ENCODE measurements at regions not wholly inside any gene's neighbourhood (a gene's known extent, or its start where the extent isn't known, plus 50 kb on each side); places are given as distances from the start of the nearest gene placed in this dataset.

GRCh38 chr15:39204031-39204430 lies 376.8 kb upstream of the THBS1 start:
- no peak for DNase-seq (ENCODE audit: insufficient read length, low spot score)
- no peak for FAIRE-seq
- TF ChIP-seq, protein P1, sequence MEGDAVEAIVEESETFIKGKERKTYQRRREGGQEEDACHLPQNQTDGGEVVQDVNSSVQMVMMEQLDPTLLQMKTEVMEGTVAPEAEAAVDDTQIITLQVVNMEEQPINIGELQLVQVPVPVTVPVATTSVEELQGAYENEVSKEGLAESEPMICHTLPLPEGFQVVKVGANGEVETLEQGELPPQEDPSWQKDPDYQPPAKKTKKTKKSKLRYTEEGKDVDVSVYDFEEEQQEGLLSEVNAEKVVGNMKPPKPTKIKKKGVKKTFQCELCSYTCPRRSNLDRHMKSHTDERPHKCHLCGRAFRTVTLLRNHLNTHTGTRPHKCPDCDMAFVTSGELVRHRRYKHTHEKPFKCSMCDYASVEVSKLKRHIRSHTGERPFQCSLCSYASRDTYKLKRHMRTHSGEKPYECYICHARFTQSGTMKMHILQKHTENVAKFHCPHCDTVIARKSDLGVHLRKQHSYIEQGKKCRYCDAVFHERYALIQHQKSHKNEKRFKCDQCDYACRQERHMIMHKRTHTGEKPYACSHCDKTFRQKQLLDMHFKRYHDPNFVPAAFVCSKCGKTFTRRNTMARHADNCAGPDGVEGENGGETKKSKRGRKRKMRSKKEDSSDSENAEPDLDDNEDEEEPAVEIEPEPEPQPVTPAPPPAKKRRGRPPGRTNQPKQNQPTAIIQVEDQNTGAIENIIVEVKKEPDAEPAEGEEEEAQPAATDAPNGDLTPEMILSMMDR (IDR thresholded peaks at IDR 0.05; ENCODE audit: insufficient read depth, missing control alignments), result no peak

- DNase-seq (ENCODE audit: insufficient read length, low spot score) (no peak), FAIRE-seq (no peak)
- TF ChIP-seq, protein P1 (IDR thresholded peaks at IDR 0.05; ENCODE audit: insufficient read depth, missing control alignments), result no peak
These were observed 375.8 kb upstream of the THBS1 start for GRCh38 chr15:39205081-39205480.

- no peak for DNase-seq (ENCODE audit: insufficient read length, low spot score)
- no peak for FAIRE-seq
- TF ChIP-seq, protein P1 (IDR thresholded peaks at IDR 0.05; ENCODE audit: insufficient read depth, missing control alignments), result no peak
These were observed 375.1 kb upstream of the THBS1 start for GRCh38 chr15:39205506-39206371.

GRCh38 chr15:39207532-39208115 lies 373.3 kb upstream of the THBS1 start:
- no peak for FAIRE-seq
- DNase-seq (ENCODE audit: insufficient read length, low spot score), result no peak
- TF ChIP-seq, protein P1 (IDR thresholded peaks at IDR 0.05; ENCODE audit: insufficient read depth, missing control alignments), result no peak

- TF ChIP-seq, protein P1 (IDR thresholded peaks at IDR 0.05; ENCODE audit: insufficient read depth, missing control alignments), result no peak
- no peak for FAIRE-seq
These were observed 372.7 kb upstream of the THBS1 start for GRCh38 chr15:39208187-39208586.

DNA sequence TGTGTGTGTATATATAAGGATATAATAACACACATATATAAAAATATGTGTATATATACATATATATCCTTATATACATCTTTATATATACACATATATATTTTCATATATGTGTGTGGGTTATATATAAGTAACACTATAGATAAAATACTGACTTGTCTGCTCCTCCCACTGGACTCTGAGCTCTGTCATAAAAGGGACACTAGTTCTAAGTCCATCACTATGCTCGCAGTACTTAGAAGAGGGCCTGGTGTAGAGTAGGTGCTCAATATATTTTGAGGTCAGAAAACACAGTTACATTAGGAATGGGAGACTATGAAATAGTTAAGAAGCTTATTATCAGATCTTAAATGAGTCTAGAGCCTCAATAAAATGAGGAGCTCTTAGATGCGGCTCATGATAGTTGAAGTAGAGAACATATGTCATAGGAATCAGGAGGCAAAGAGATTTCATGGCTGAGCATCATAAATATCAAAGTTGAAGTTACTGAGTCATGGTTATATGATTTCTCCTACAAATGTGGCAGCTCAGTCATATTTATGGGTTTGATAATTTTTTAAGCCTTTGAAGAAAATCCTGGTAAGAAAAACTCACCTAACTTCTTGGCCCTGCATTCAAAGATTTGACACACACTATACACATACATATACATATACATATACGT lies 371.2 kb upstream of the THBS1 start:
- TF ChIP-seq, protein P1 (IDR thresholded peaks at IDR 0.05; ENCODE audit: insufficient read depth, missing control alignments), result no peak
- FAIRE-seq (no peak), DNase-seq (ENCODE audit: insufficient read length, low spot score) (no peak)

More at GRCh38 chr15:39208187-39208586, 372.7 kb upstream of the THBS1 start:
- DNase-seq (ENCODE audit: insufficient read length, low spot score), result no peak

All from D721Med (cell line).